Stimulated activated naive CD4-positive, alpha-beta T cell treated with Interleukin-2 at 50 U/mL for 16 hours (primary cell): ENCODE measurements at regions not wholly inside any gene's neighbourhood (a gene's known extent, or its start where the extent isn't known, plus 50 kb on each side); places are given as distances from the start of the nearest gene placed in this dataset.
"Not testable (repeated sequence)": the region's sequence is repeated elsewhere in the genome, so short reads cannot be mapped to it uniquely, and the experiment has no call there.

Experiments used
- DNase-seq: peaks from one replicate; lab custom pipeline; 2025; lab: John Stamatoyannopoulos, UW

GRCh38 chr4:12579172-12579571 lies 905.0 kb downstream of the RAB28 start:
- no peak for DNase-seq

- DNase-seq, result no peak
Observed at GRCh38 chr4:12576409-12576808, 907.7 kb downstream of the RAB28 start.

- DNase-seq, result no peak
Observed at GRCh38 chr4:12573716-12574115, 910.4 kb downstream of the RAB28 start.

- no peak for DNase-seq
Observed at GRCh38 chr4:12562476-12563140, 921.5 kb downstream of the RAB28 start.

GRCh38 chr4:12562021-12562420 lies 922.1 kb downstream of the RAB28 start:
- DNase-seq, result no peak

GRCh38 chr4:12555011-12555410 lies 929.1 kb downstream of the RAB28 start:
- no peak for DNase-seq

GRCh38 chr4:12548678-12549077 lies 935.5 kb downstream of the RAB28 start:
- DNase-seq, result no peak

- no peak for DNase-seq
Observed at GRCh38 chr4:12545812-12546211, 938.3 kb downstream of the RAB28 start.

GRCh38 chr4:12538162-12538561 lies 946.0 kb downstream of the RAB28 start:
- DNase-seq, result no peak

GRCh38 chr4:12534684-12535083 lies 949.5 kb downstream of the RAB28 start:
- no peak for DNase-seq

GRCh38 chr4:12519426-12519825 lies 964.7 kb downstream of the RAB28 start:
- DNase-seq, result no peak

- no peak for DNase-seq
Observed at GRCh38 chr4:12507868-12508481, 976.2 kb downstream of the RAB28 start.

- no peak for DNase-seq
Observed at GRCh38 chr4:12500409-12500808, 983.7 kb downstream of the RAB28 start.

GRCh38 chr4:12499693-12500092 lies 984.4 kb downstream of the RAB28 start:
- no peak for DNase-seq

- DNase-seq, result no peak
Observed at GRCh38 chr4:12495211-12495610, 988.9 kb downstream of the RAB28 start.

GRCh38 chr4:12492730-12493393 lies 991.3 kb downstream of the RAB28 start:
- no peak for DNase-seq

- DNase-seq, result no peak
Observed at GRCh38 chr4:12488672-12489071, 995.5 kb downstream of the RAB28 start.

- no peak for DNase-seq
Observed at GRCh38 chr4:12487000-12487399, 997.1 kb downstream of the RAB28 start.

GRCh38 chr4:12472087-12472486 lies 1012.1 kb downstream of the RAB28 start:
- no peak for DNase-seq

- DNase-seq, result no peak
Observed at GRCh38 chr4:12471193-12471592, 1012.9 kb downstream of the RAB28 start.

- not testable (repeated sequence) for DNase-seq
Observed at GRCh38 chr4:12461576-12461975, 1022.6 kb downstream of the RAB28 start.

- no peak for DNase-seq
Observed at GRCh38 chr4:12459126-12459525, 1025.0 kb downstream of the RAB28 start.

- DNase-seq, result no peak
Observed at GRCh38 chr4:12458621-12459020, 1025.5 kb downstream of the RAB28 start.
